SK-N-SH treated with all-trans-retinoic acid at 6 μM for 48 hours (cell line): ENCODE measurements at regions not wholly inside any gene's neighbourhood (a gene's known extent, or its start where the extent isn't known, plus 50 kb on each side); places are given as distances from the start of the nearest gene placed in this dataset.

ENCODE experiments used
- ATAC-seq: fragments of 200-7000 bp; cut with Tn5 transposase; 3 replicates; pipeline ENCODE4 v1.9.1; 2020; ENCODE audit warnings: mild to moderate bottlenecking, moderate library complexity
- ARNTL ChIP-seq: fragments of 450-650 bp; formaldehyde crosslinking; IDR thresholded peaks from 2 replicates; pipeline ENCODE4 v1.5.0; 2020; ENCODE audit warnings: low read depth, mild to moderate bottlenecking, moderate library complexity, borderline replicate concordance
- BACH2 ChIP-seq: fragments of 250-450 bp; sonication (Bioruptor Pico); IDR thresholded peaks from 2 replicates; pipeline ENCODE4 v1.9.0; 2021; ENCODE audit warnings: mild to moderate bottlenecking, borderline replicate concordance
- CSDC2 ChIP-seq: fragments of 250-450 bp; sonication (Bioruptor Pico); IDR thresholded peaks from 2 replicates; pipeline ENCODE4 v1.5.0; 2020; ENCODE audit warnings: mild to moderate bottlenecking, moderate library complexity
- ESRRG ChIP-seq: fragments of 250-450 bp; sonication (Bioruptor Pico); IDR thresholded peaks from 2 replicates; pipeline ENCODE4 v1.6.1; 2021; ENCODE audit warnings: mild to moderate bottlenecking
- OSR1 ChIP-seq: fragments of 250-450 bp; sonication (Bioruptor Pico); IDR thresholded peaks from 2 replicates; pipeline ENCODE4 v1.8.0; 2022; ENCODE audit warnings: moderate library complexity, mild to moderate bottlenecking, inconsistent platforms
- PPARA ChIP-seq: fragments of 250-450 bp; sonication (Bioruptor Pico); IDR thresholded peaks from 2 replicates; pipeline ENCODE4 v1.5.0; 2020; ENCODE audit warnings: mild to moderate bottlenecking, borderline replicate concordance
- RARB ChIP-seq: fragments of 250-450 bp; sonication (Bioruptor Pico); IDR thresholded peaks from 2 replicates; pipeline ENCODE4 v1.8.0; 2021; ENCODE audit warnings: mild to moderate bottlenecking, moderate library complexity
- TCF4 ChIP-seq: fragments of 250-450 bp; sonication (Bioruptor Pico); IDR thresholded peaks from 2 replicates; pipeline ENCODE4 v1.8.0; 2021; ENCODE audit warnings: mild to moderate bottlenecking, moderate library complexity, borderline replicate concordance
- ZC3H10 ChIP-seq: fragments of 250-450 bp; sonication (Bioruptor Pico); IDR thresholded peaks from 2 replicates; pipeline ENCODE4 v1.5.1; 2021; ENCODE audit warnings: mild to moderate bottlenecking, moderate library complexity
- ZFP30 ChIP-seq: fragments of 450-650 bp; formaldehyde crosslinking; IDR thresholded peaks from 2 replicates; pipeline ENCODE4 v1.5.0; 2022; ENCODE audit warnings: mild to moderate bottlenecking, moderate library complexity
- ZNF565 ChIP-seq: fragments of 450-650 bp; formaldehyde crosslinking; conservative IDR thresholded peaks from 2 replicates; pipeline ENCODE4 v1.5.0; 2020; ENCODE audit warnings: low read depth, mild to moderate bottlenecking, moderate library complexity
- ZNF70 ChIP-seq: fragments of 450-650 bp; formaldehyde crosslinking; IDR thresholded peaks from 2 replicates; pipeline ENCODE4 v1.5.0; 2020; ENCODE audit warnings: mild to moderate bottlenecking, moderate library complexity
- ZNF8 ChIP-seq: fragments of 450-650 bp; formaldehyde crosslinking; IDR thresholded peaks from 2 replicates; pipeline ENCODE4 v1.5.0; 2020; ENCODE audit warnings: mild to moderate bottlenecking, moderate library complexity
- TF ChIP-seq, protein P1 (sequence below): fragments of 250-450 bp; sonication (Bioruptor Pico); IDR thresholded peaks from 2 replicates; pipeline ENCODE4 v1.8.0; 2021; ENCODE audit warnings: low read depth, mild to moderate bottlenecking, moderate library complexity, borderline replicate concordance
- TF ChIP-seq, protein P2 (sequence below): fragments of 250-450 bp; sonication (Bioruptor Pico); IDR thresholded peaks from 2 replicates; pipeline ENCODE4 v1.5.1; 2020; ENCODE audit warnings: low read depth, mild to moderate bottlenecking, moderate library complexity
- TF ChIP-seq, protein P3 (sequence below): fragments of 250-450 bp; sonication (Bioruptor Pico); IDR thresholded peaks from 2 replicates; pipeline ENCODE4 v1.5.0; 2020; ENCODE audit warnings: mild to moderate bottlenecking, moderate library complexity
- TF ChIP-seq, protein P4 (sequence below): fragments of 250-450 bp; sonication (Bioruptor Pico); IDR thresholded peaks from 2 replicates; pipeline ENCODE4 v1.5.1; 2021; ENCODE audit warnings: mild to moderate bottlenecking, moderate library complexity
- TF ChIP-seq, protein P5 (sequence below): fragments of 250-450 bp; sonication (Bioruptor Pico); IDR thresholded peaks from 2 replicates; pipeline ENCODE4 v1.8.0; 2020; ENCODE audit warnings: mild to moderate bottlenecking, moderate library complexity, borderline replicate concordance

DNA sequence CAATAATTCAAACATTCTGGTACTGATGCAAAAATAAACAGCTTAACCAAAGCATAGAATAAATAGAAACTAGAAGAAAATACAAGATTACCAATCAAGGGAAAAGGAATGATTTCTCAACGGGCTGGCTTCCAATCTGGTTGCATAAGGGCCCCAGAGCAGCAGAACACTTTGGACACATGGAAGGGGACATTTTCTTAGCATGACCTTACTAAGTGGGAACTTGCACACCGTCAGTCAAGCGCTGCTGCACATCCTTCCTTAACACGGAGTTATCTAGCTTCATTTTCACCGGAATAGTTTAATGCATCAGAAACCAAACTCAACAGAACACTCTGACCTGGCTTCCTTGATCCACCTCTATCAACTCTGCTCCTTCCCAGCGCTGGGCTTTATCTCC, 388.5 kb downstream of the VPS13C start:
- ATAC-seq: no peak
- TF ChIP-seq ZFP30 (CRISPR knock-in tag) (no peak), ZC3H10 (no peak), ZNF8 (CRISPR knock-in tag) (no peak), ARNTL (no peak), BACH2 (CRISPR knock-in tag) (no peak), ZNF70 (no peak)
- TF ChIP-seq, protein P1, sequence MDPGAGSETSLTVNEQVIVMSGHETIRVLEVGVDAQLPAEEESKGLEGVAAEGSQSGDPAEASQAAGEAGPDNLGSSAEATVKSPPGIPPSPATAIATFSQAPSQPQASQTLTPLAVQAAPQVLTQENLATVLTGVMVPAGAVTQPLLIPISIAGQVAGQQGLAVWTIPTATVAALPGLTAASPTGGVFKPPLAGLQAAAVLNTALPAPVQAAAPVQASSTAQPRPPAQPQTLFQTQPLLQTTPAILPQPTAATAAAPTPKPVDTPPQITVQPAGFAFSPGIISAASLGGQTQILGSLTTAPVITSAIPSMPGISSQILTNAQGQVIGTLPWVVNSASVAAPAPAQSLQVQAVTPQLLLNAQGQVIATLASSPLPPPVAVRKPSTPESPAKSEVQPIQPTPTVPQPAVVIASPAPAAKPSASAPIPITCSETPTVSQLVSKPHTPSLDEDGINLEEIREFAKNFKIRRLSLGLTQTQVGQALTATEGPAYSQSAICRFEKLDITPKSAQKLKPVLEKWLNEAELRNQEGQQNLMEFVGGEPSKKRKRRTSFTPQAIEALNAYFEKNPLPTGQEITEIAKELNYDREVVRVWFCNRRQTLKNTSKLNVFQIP (CRISPR knock-in tag): no peak
- TF ChIP-seq, protein P2, sequence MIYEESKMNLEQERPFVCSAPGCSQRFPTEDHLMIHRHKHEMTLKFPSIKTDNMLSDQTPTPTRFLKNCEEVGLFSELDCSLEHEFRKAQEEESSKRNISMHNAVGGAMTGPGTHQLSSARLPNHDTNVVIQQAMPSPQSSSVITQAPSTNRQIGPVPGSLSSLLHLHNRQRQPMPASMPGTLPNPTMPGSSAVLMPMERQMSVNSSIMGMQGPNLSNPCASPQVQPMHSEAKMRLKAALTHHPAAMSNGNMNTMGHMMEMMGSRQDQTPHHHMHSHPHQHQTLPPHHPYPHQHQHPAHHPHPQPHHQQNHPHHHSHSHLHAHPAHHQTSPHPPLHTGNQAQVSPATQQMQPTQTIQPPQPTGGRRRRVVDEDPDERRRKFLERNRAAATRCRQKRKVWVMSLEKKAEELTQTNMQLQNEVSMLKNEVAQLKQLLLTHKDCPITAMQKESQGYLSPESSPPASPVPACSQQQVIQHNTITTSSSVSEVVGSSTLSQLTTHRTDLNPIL (CRISPR knock-in tag): no peak
- TF ChIP-seq, protein P3, sequence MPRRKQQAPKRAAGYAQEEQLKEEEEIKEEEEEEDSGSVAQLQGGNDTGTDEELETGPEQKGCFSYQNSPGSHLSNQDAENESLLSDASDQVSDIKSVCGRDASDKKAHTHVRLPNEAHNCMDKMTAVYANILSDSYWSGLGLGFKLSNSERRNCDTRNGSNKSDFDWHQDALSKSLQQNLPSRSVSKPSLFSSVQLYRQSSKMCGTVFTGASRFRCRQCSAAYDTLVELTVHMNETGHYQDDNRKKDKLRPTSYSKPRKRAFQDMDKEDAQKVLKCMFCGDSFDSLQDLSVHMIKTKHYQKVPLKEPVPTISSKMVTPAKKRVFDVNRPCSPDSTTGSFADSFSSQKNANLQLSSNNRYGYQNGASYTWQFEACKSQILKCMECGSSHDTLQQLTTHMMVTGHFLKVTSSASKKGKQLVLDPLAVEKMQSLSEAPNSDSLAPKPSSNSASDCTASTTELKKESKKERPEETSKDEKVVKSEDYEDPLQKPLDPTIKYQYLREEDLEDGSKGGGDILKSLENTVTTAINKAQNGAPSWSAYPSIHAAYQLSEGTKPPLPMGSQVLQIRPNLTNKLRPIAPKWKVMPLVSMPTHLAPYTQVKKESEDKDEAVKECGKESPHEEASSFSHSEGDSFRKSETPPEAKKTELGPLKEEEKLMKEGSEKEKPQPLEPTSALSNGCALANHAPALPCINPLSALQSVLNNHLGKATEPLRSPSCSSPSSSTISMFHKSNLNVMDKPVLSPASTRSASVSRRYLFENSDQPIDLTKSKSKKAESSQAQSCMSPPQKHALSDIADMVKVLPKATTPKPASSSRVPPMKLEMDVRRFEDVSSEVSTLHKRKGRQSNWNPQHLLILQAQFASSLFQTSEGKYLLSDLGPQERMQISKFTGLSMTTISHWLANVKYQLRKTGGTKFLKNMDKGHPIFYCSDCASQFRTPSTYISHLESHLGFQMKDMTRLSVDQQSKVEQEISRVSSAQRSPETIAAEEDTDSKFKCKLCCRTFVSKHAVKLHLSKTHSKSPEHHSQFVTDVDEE (CRISPR knock-in tag): no peak

DNA sequence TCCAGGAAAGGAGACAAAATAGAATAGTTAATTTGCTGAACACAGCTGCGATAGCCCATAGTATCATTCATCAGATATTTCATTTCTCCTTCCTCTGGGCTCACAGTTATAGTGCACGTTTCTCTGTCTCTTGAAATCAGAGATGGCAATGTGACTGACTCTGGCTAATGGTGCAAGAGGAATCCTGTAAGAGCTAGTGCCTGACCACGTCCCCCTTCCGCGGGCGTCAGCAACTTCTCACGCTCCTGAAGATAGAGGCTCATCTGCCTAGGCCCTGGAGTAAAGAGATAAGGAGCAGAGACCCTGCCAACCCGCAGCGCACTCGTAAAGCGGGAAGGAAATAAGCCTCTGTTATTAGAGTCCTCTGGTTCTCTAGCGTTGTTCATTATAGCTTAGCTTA, 391.8 kb downstream of the VPS13C start:
- no peak for ATAC-seq
- TF ChIP-seq, protein P2 (CRISPR knock-in tag): no peak
- TF ChIP-seq ZNF565 (CRISPR knock-in tag): no peak
- no peak for TF ChIP-seq ZC3H10
- TF ChIP-seq ZFP30 (CRISPR knock-in tag): no peak
- TF ChIP-seq CSDC2 (CRISPR knock-in tag): no peak
- no peak for TF ChIP-seq BACH2 (CRISPR knock-in tag)
- TF ChIP-seq, protein P3 (CRISPR knock-in tag): no peak
- TF ChIP-seq, protein P4, sequence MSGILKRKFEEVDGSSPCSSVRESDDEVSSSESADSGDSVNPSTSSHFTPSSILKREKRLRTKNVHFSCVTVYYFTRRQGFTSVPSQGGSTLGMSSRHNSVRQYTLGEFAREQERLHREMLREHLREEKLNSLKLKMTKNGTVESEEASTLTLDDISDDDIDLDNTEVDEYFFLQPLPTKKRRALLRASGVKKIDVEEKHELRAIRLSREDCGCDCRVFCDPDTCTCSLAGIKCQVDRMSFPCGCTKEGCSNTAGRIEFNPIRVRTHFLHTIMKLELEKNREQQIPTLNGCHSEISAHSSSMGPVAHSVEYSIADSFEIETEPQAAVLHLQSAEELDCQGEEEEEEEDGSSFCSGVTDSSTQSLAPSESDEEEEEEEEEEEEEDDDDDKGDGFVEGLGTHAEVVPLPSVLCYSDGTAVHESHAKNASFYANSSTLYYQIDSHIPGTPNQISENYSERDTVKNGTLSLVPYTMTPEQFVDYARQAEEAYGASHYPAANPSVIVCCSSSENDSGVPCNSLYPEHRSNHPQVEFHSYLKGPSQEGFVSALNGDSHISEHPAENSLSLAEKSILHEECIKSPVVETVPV (CRISPR knock-in tag): no peak
- no peak for TF ChIP-seq ESRRG
- no peak for TF ChIP-seq ZNF8 (CRISPR knock-in tag)
- no peak for TF ChIP-seq ARNTL
- no peak for TF ChIP-seq RARB (CRISPR knock-in tag)
- TF ChIP-seq ZNF70: no peak
- TF ChIP-seq, protein P1 (CRISPR knock-in tag): no peak
- no peak for TF ChIP-seq PPARA (CRISPR knock-in tag)
- no peak for TF ChIP-seq OSR1 (CRISPR knock-in tag)
- TF ChIP-seq, protein P5, sequence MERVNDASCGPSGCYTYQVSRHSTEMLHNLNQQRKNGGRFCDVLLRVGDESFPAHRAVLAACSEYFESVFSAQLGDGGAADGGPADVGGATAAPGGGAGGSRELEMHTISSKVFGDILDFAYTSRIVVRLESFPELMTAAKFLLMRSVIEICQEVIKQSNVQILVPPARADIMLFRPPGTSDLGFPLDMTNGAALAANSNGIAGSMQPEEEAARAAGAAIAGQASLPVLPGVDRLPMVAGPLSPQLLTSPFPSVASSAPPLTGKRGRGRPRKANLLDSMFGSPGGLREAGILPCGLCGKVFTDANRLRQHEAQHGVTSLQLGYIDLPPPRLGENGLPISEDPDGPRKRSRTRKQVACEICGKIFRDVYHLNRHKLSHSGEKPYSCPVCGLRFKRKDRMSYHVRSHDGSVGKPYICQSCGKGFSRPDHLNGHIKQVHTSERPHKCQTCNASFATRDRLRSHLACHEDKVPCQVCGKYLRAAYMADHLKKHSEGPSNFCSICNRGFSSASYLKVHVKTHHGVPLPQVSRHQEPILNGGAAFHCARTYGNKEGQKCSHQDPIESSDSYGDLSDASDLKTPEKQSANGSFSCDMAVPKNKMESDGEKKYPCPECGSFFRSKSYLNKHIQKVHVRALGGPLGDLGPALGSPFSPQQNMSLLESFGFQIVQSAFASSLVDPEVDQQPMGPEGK (CRISPR knock-in tag): no peak
- TF ChIP-seq TCF4 (CRISPR knock-in tag): no peak
